SK-N-SH (cell line): ENCODE measurements at regions not wholly inside any gene's neighbourhood (a gene's known extent, or its start where the extent isn't known, plus 50 kb on each side); places are given as distances from the start of the nearest gene placed in this dataset.

Experiments used
- CTCF ChIA-PET: fragments of 300-600, 350-600 bp; formaldehyde crosslinking; extraction: SDS; loops from one replicate; lab custom pipeline; 2021; lab: Yijun Ruan, JAX
- POLR2A ChIA-PET: fragments of 350-600 bp; sonication (Branson Sonifier 250); formaldehyde crosslinking; extraction: SDS; loops from one replicate; lab custom pipeline; 2020; ENCODE audit warnings: antibody characterized with exemption, inconsistent platforms; lab: Yijun Ruan, JAX
- DNase-seq: peaks from one replicate; pipeline ENCODE4 v3.0.0; 2012
- H2AFZ ChIP-seq: fragments of 200-600 bp; sonication (generic); 2 replicates; pipeline ENCODE4 v1.8.1; 2016; ENCODE audit warnings: antibody characterized with exemption, mild to moderate bottlenecking, low read depth
- H3F3A ChIP-seq: fragments of 200-600 bp; sonication (generic); replicated peaks from 2 replicates; pipeline ENCODE3; 2016; ENCODE audit warnings: antibody characterized with exemption, mild to moderate bottlenecking; ENCODE audit not compliant: insufficient read depth
- H3K27ac ChIP-seq, 2 experiments: fragments of 200-500 bp in 1 of 2; fragments of 200-600 bp in 1 of 2; sonication (Bioruptor generic) in 1 of 2; sonication (generic), shearing (Covaris generic) in 1 of 2; 2 replicates each; pipeline versions ENCODE4 v1.5.1 to v1.6.1; 2014 to 2016; ENCODE audit warnings: low read depth in 2 of 2, inconsistent platforms in 1 of 2, low read length in 1 of 2, mild to moderate bottlenecking in 1 of 2, mixed read lengths in 1 of 2
- H3K27me3 ChIP-seq: fragments of 200-600 bp; sonication (generic), shearing (Covaris generic); 2 replicates; pipeline ENCODE4 v1.6.1; 2016; ENCODE audit warnings: mixed run types; ENCODE audit not compliant: insufficient read depth
- H3K36me3 ChIP-seq, 2 experiments: fragments of 200-500 bp in 1 of 2; fragments of 200-600 bp in 1 of 2; sonication (Bioruptor generic) in 1 of 2; sonication (generic) in 1 of 2; replicated peaks in 1 of 2; 2 replicates each; pipeline versions ENCODE3 to v1.5.1; 2014 to 2016; ENCODE audit warnings: low read length in 1 of 2, mild to moderate bottlenecking in 1 of 2; ENCODE audit not compliant: insufficient read depth in 2 of 2, control insufficient read depth in 1 of 2
- H3K4me1 ChIP-seq, 2 experiments: fragments of 200-500 bp in 1 of 2; fragments of 200-600 bp in 1 of 2; sonication (Bioruptor generic) in 1 of 2; sonication (generic), shearing (Covaris generic) in 1 of 2; 2 replicates each; pipeline versions ENCODE4 v1.5.1 to v1.6.1; 2014 to 2016; ENCODE audit warnings: low read depth in 1 of 2, low read length in 1 of 2, mixed run types in 1 of 2; ENCODE audit not compliant: insufficient read depth in 2 of 2, control insufficient read depth in 1 of 2
- H3K4me2 ChIP-seq: fragments of 200-600 bp; sonication (generic), shearing (Covaris generic); 2 replicates; pipeline ENCODE4 v1.6.1; 2017; ENCODE audit warnings: mixed run types
- H3K4me3 ChIP-seq, 2 experiments: fragments of 200-500 bp in 1 of 2; fragments of 200-600 bp in 1 of 2; sonication (Bioruptor generic) in 1 of 2; sonication (generic), shearing (Covaris generic) in 1 of 2; 2 replicates each; pipeline versions ENCODE4 v1.5.1 to v1.8.1; 2014 to 2016; ENCODE audit warnings: low read depth in 2 of 2, inconsistent platforms in 1 of 2, low read length in 1 of 2, mild to moderate bottlenecking in 1 of 2, mixed read lengths in 1 of 2, moderate library complexity in 1 of 2
- H3K79me2 ChIP-seq: fragments of 200-600 bp; sonication (generic); 2 replicates; pipeline ENCODE4 v1.8.1; 2017; ENCODE audit warnings: mild to moderate bottlenecking; ENCODE audit not compliant: insufficient read depth
- H3K9ac ChIP-seq: fragments of 200-600 bp; sonication (generic); 2 replicates; pipeline ENCODE4 v1.6.1; 2017; ENCODE audit warnings: mixed run types
- H3K9me2 ChIP-seq: fragments of 200-600 bp; sonication (generic); 2 replicates; pipeline ENCODE4 v1.6.1; 2017; ENCODE audit warnings: mixed run types
- H3K9me3 ChIP-seq: fragments of 200-600 bp; sonication (generic); 2 replicates; pipeline ENCODE4 v1.6.1; 2017; ENCODE audit warnings: mixed run types, mild to moderate bottlenecking, moderate library complexity
- H4K20me1 ChIP-seq: fragments of 200-600 bp; sonication (generic); 2 replicates; pipeline ENCODE4 v1.6.1; 2017; ENCODE audit warnings: mild to moderate bottlenecking, mixed run types; ENCODE audit not compliant: insufficient read depth
- CHD2 ChIP-seq: fragments of 150-350 bp; IDR thresholded peaks from 2 replicates; pipeline ENCODE4 v1.6.1; 2018; ENCODE audit warnings: low read length; ENCODE audit not compliant: partially characterized antibody
- FOXJ3 ChIP-seq: sonication (generic); formaldehyde crosslinking; IDR thresholded peaks from 2 replicates; pipeline ENCODE4 v1.5.1; 2020; ENCODE audit warnings: mild to moderate bottlenecking, missing genetic modification reagents
- FOXM1 ChIP-seq: IDR thresholded peaks from 2 replicates; pipeline ENCODE4 v1.4.0; 2012; ENCODE audit warnings: low read depth, mild to moderate bottlenecking
- GATA2 ChIP-seq: sonication (generic); formaldehyde crosslinking; IDR thresholded peaks from 2 replicates; pipeline ENCODE4 v1.5.0; 2020; ENCODE audit warnings: mild to moderate bottlenecking, missing genetic modification reagents
- MXI1 ChIP-seq: IDR thresholded peaks from 2 replicates; pipeline ENCODE4 v1.6.1; 2012; ENCODE audit warnings: mild to moderate bottlenecking, low read depth, low read length, improper control_type of control experiment
- NFIC ChIP-seq: IDR thresholded peaks from 2 replicates; pipeline ENCODE4 v1.4.0; 2012; ENCODE audit warnings: borderline replicate concordance
- NRF1 ChIP-seq: IDR thresholded peaks from 2 replicates; pipeline ENCODE4 v1.6.1; 2012; ENCODE audit warnings: low read depth, mild to moderate bottlenecking, low read length
- PBX3 ChIP-seq: IDR thresholded peaks from 2 replicates; pipeline ENCODE4; 2012
- POLR2AphosphoS5 ChIP-seq: IDR thresholded peaks from 2 replicates; pipeline ENCODE4 v1.6.1; 2012; ENCODE audit warnings: low read depth, low read length
- RAD21 ChIP-seq: IDR thresholded peaks from 2 replicates; pipeline ENCODE4 v1.6.1; 2012; ENCODE audit warnings: mild to moderate bottlenecking, low read length
- RCOR1 ChIP-seq: fragments of 150-350 bp; IDR thresholded peaks from 2 replicates; pipeline ENCODE4 v1.6.1; 2017; ENCODE audit warnings: antibody characterized with exemption, low read length
- REST ChIP-seq: IDR thresholded peaks from 2 replicates; pipeline ENCODE4 v1.6.1; 2012; ENCODE audit warnings: mild to moderate bottlenecking, low read depth, low read length, moderate library complexity
- RFX5 ChIP-seq: IDR thresholded peaks from 2 replicates; pipeline ENCODE4 v1.6.1; 2012; ENCODE audit warnings: mild to moderate bottlenecking, improper control_type of control experiment, low read length
- SMC3 ChIP-seq: IDR thresholded peaks from 2 replicates; pipeline ENCODE4 v1.6.1; 2012; ENCODE audit warnings: low read depth, low read length, improper control_type of control experiment
- USF1 ChIP-seq: IDR thresholded peaks from 2 replicates; pipeline ENCODE4 v1.4.0; 2012; ENCODE audit warnings: low read depth, borderline replicate concordance
- ZBTB33 ChIP-seq: IDR thresholded peaks from 2 replicates; pipeline ENCODE4 v1.4.0; 2012; ENCODE audit warnings: low read depth, borderline replicate concordance
- WGBS: methylation state at CpG from one replicate; pipeline ENCODE4 v1.1.6; 2017; ENCODE audit warnings: low lambda C conversion rate; 5-methylcytosine and 5-hydroxymethylcytosine counted together

- no peaks in the 10 kb centered on the region for H3K9me3 ChIP-seq
- POLR2A ChIA-PET, result no interaction called here
- H3K36me3 ChIP-seq, result no peaks in the 10 kb centered on the region
- 17% methylated on average over 6 of the region's 6 CpGs for WGBS
- no peaks in the 10 kb centered on the region for H3K27me3 ChIP-seq
- no peak overlapping the region for H2AFZ ChIP-seq
- no peaks in the 10 kb centered on the region for H4K20me1 ChIP-seq
- H3K9me2 ChIP-seq, result no peaks in the 10 kb centered on the region
- no peak overlapping the region for H3K27ac ChIP-seq
- H3K4me3 ChIP-seq, result no peak overlapping the region
- no peak for TF ChIP-seq GATA2
- no peak for TF ChIP-seq NRF1
- TF ChIP-seq FOXM1, result no peak
- TF ChIP-seq CHD2, result no peak
- TF ChIP-seq REST, result no peak
- TF ChIP-seq USF1, result no peak
- no peak for TF ChIP-seq RFX5
- TF ChIP-seq RAD21, result no peak
- TF ChIP-seq NFIC, result no peak
- TF ChIP-seq POLR2AphosphoS5, result no peak
- no peak for TF ChIP-seq PBX3
- TF ChIP-seq RCOR1, result no peak
- TF ChIP-seq MXI1, result no peak
- no peak for TF ChIP-seq ZBTB33
- TF ChIP-seq SMC3, result no peak
- no peak for TF ChIP-seq FOXJ3 (CRISPR knock-in tag)
- no peaks in the 10 kb centered on the region for H3K4me1 ChIP-seq
- no peak overlapping the region for H3K4me2 ChIP-seq
- CTCF ChIA-PET, result no interaction called here
- no peaks in the 10 kb centered on the region for H3F3A ChIP-seq
- DNase-seq, result no peak
- H3K79me2 ChIP-seq, result no peaks in the 10 kb centered on the region
- no peak overlapping the region for H3K9ac ChIP-seq
These were observed 123.1 kb upstream of the KCNJ6 start for GRCh38 chr21:38039369-38039768.
